Stimulated activated CD8-positive, alpha-beta memory T cell treated with anti-CD3 and anti-CD28 coated beads, Interleukin-15, amount 100 ng/mL, for 4 hours (primary cell): ENCODE measurements at regions not wholly inside any gene's neighbourhood (a gene's known extent, or its start where the extent isn't known, plus 50 kb on each side); places are given as distances from the start of the nearest gene placed in this dataset.

Experiments
- DNase-seq, 2 donors: peaks; one replicate each; pipeline ENCODE4 v3.0.0-alpha.2; 2020; ENCODE audit warnings: low read depth in 2 of 2

GRCh38 chr18:78564030-78564429, 415.6 kb upstream of the SALL3 start:
- no peak for DNase-seq

- DNase-seq: no peak
Observed at GRCh38 chr18:78564518-78564917, 415.1 kb upstream of the SALL3 start.

- DNase-seq: no peak
Observed at GRCh38 chr18:78565240-78565639, 414.4 kb upstream of the SALL3 start.

GRCh38 chr18:78566065-78566464, 413.6 kb upstream of the SALL3 start:
- no peak for DNase-seq

- no peak for DNase-seq
Observed at GRCh38 chr18:78566720-78567119, 412.9 kb upstream of the SALL3 start.

- no peak for DNase-seq
Observed at GRCh38 chr18:78571063-78571785, 408.4 kb upstream of the SALL3 start.

GRCh38 chr18:78571831-78572347, 407.7 kb upstream of the SALL3 start:
- DNase-seq: no peak

GRCh38 chr18:78573773-78574172, 405.8 kb upstream of the SALL3 start:
- no peak for DNase-seq

GRCh38 chr18:78576967-78577366, 402.7 kb upstream of the SALL3 start:
- no peak for DNase-seq

- DNase-seq: no peak
Observed at GRCh38 chr18:78579449-78579848, 400.2 kb upstream of the SALL3 start.

GRCh38 chr18:78579854-78580577, 399.6 kb upstream of the SALL3 start:
- DNase-seq: no peak

GRCh38 chr18:78580835-78581339, 398.7 kb upstream of the SALL3 start:
- no peak for DNase-seq

GRCh38 chr18:78582181-78582709, 397.4 kb upstream of the SALL3 start:
- no peak for DNase-seq

- no peak for DNase-seq
Observed at GRCh38 chr18:78582898-78583738, 396.5 kb upstream of the SALL3 start.

- DNase-seq: no peak
Observed at GRCh38 chr18:78583739-78584458, 395.7 kb upstream of the SALL3 start.

GRCh38 chr18:78584459-78585022, 395.1 kb upstream of the SALL3 start:
- no peak for DNase-seq

GRCh38 chr18:78586586-78586985, 393.0 kb upstream of the SALL3 start:
- no peak for DNase-seq

GRCh38 chr18:78587096-78587495, 392.5 kb upstream of the SALL3 start:
- DNase-seq: no peak

GRCh38 chr18:78587626-78588600, 391.7 kb upstream of the SALL3 start:
- no peak for DNase-seq
